CD4-positive, alpha-beta T cell treated with Interferon alpha-2 for 1 hour (primary cell): ENCODE measurements at regions not wholly inside any gene's neighbourhood (a gene's known extent, or its start where the extent isn't known, plus 50 kb on each side); places are given as distances from the start of the nearest gene placed in this dataset.
"Not testable (repeated sequence)": the region's sequence is repeated elsewhere in the genome, so short reads cannot be mapped to it uniquely, and the experiment has no call there.

Experiments used
- DNase-seq, 2 donors: peaks; one replicate each; pipeline ENCODE4 v3.0.0-alpha.2; 2020 to 2022

DNA sequence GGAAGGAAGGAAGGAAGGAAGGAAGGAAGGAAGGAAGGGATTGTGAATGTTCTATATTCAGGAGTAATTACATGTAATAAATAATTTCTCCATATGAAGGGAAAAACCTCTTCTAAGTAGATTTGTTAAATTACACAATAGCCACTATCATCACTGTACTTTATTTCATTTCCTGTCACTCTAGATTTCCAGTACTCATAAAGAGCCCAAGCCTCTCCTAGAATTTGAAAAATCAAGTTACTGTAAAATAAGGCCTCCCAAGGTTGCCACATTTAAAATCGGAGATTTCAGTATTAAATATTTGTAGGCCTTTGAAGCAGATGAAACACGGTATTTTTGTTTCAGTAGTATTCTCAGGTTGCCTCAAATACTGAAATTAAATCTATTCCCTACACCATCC is 499.0 kb downstream of the CDH10 start:
- DNase-seq = no peak

DNA sequence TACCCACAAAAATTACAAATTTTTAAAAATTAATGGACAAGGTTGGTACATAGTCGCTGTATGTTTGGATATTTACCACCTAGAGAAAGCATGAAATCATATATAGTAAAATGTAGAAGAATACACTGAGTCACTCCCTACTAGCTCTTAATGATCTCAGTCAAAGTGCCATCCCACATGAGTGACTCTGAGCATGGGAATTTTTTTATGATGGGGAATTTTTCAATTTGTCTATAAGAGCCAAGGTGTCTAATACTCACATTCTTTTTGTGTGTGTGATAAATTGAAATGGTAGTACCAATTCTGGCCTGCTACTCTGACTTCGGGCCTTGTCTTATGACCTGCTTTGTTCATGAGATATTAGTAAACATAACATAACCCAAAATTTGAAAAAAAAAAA is 483.2 kb downstream of the CDH10 start:
- DNase-seq = no peak

GRCh38 chr5:24162343-24162742 is 482.4 kb downstream of the CDH10 start:
- DNase-seq = no peak

DNA sequence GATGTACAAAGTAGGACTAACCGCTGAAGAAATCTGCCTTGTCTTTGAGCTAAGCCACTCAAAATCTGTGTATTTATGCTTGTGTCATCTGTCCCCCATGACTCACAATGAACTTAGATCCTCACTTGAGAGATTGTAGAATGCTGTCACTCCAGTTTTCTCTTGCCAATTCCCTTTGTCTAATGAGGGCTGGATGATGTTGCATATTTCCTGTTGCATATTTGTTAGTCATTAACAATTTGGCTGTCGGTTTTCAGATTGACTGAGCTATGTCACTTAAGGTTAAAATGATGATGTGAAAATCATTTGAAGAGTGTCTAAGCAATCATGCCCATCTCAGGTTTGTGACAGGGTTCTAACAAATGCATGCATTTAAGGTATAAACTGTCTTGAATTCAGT is 481.7 kb downstream of the CDH10 start:
- DNase-seq = no peak

GRCh38 chr5:24167806-24168205 is 477.0 kb downstream of the CDH10 start:
- no peak for DNase-seq

GRCh38 chr5:24170026-24170425 is 474.8 kb downstream of the CDH10 start:
- DNase-seq = no peak

DNA sequence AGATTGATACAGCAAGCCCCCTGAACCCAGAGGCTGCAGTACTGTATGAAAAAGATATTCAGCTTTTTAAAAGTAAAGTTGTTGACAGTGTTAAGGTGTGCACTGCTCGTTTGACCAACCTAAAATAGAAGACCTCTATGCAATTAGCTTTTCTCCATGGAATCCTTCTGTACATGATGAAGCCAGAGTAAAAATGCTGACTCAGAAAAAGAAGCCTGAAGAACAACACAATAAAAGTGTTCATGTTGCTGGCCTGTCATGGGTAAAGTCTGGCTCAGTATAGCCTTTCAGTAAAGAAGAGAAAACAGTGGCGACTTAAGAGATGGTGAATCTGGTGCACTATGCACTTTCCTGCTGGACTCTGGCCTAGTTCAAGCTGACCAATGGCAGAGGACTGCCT is 473.8 kb downstream of the CDH10 start:
- not testable (repeated sequence) for DNase-seq

- no peak for DNase-seq
Observed at GRCh38 chr5:24177821-24178220, 467.0 kb downstream of the CDH10 start.

DNA sequence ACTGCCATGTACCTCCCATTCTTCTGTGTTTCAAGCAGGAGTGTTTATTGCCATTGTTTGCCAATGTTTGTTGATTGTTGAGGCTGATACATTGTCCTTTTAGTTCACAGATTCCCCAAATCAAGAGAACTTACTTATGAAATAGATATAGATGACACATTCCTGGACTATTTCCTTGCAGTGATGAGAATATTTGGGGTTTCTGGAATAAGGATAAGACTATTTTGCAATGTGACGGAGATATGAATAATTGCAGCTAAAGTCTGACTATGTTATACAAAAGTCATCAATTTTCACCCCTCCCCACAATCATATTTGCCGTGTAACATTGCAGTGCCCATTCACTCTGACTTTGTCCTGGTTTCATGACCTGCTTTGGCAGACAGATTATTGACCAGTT is 460.8 kb downstream of the CDH10 start:
- DNase-seq = no peak

- DNase-seq = no peak
Observed at GRCh38 chr5:24188216-24188925, 456.4 kb downstream of the CDH10 start.

- DNase-seq = no peak
Observed at GRCh38 chr5:24196789-24197188, 448.0 kb downstream of the CDH10 start.

DNA sequence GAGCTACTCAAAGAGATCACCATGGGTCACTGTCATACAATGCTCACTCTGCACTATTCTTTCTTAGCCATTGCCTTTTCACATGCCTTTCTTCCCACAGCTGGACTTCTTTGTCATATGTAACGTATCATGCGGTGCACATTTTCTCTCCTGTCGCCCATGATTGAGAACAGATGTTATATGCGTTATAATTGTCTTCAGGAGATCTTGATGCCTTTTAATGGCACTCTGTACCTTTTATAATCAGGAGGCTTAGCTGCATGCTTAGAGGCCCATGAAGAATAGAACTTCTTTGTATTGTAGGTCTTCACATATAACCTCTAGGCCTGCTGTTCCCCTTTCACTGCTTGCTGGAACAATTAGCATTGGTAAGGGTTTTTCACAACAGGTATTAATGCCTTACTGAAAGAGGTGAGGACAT is 436.1 kb downstream of the CDH10 start:
- no peak for DNase-seq

DNA sequence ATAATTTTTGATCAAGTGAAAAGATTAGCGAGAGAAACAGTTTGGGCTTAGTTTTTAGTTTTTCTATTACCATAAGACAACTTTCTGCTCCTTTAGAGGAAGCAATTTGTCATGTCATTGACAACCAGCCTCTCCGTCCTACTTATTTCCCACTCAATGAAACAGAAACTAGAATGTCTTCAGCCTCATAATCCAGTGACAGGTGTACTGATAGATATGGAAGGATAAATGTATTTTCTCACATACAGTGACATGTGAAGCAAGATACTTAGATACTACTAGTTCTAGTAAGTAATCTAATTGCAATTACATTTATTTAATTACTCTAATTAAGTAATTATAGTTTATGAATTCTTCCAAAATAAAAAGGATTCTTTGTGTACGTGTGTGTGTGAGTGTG is 429.7 kb downstream of the CDH10 start:
- no peak for DNase-seq

DNA sequence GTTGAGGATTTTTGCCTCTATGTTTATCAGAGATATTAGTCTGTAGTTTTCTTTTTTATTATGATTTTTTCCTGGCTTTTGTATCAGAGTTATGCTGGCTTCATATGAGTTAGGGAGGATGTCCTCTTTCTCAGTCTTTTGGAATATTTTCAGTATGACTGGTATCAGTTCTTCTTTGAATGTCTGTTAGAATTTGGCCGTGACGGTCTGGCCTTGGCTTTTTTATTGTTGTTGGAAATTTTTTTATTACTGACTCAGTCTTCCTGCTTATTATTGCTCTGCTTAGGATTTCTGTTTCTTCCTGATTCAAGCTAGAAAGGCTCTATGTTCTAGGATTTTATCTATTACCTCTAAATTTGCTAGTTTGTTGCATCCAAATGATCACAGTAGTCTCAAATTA is 421.9 kb downstream of the CDH10 start:
- DNase-seq = no peak

- no peak for DNase-seq
Observed at GRCh38 chr5:24225051-24225450, 419.7 kb downstream of the CDH10 start.

DNA sequence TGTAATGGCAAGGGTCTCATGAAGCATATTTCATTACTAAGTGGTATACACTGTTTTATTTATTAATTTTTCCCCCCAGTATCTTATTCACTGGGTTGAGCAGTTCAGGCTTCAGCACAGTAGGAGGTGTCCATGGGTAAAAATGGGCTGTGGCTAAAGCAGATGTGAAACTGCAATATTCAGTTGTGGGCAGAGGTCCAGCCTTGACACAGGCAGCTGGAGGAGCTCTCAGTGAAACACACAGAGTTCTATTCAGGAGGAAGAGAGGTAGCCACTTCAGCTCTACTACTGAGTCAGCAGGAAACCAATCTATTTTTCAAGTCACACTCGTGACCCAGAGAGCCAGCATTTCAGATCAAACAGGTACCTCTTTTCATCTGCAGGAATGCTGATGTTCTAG is 418.3 kb downstream of the CDH10 start:
- no peak for DNase-seq

GRCh38 chr5:24227881-24228280 is 416.9 kb downstream of the CDH10 start:
- not testable (repeated sequence) for DNase-seq

GRCh38 chr5:24232041-24232440 is 412.7 kb downstream of the CDH10 start:
- DNase-seq = no peak

GRCh38 chr5:24232929-24233498 is 411.8 kb downstream of the CDH10 start:
- DNase-seq = no peak

- no peak for DNase-seq
Observed at GRCh38 chr5:24235946-24236345, 408.8 kb downstream of the CDH10 start.

GRCh38 chr5:24245821-24246220 is 399.0 kb downstream of the CDH10 start:
- DNase-seq = no peak

DNA sequence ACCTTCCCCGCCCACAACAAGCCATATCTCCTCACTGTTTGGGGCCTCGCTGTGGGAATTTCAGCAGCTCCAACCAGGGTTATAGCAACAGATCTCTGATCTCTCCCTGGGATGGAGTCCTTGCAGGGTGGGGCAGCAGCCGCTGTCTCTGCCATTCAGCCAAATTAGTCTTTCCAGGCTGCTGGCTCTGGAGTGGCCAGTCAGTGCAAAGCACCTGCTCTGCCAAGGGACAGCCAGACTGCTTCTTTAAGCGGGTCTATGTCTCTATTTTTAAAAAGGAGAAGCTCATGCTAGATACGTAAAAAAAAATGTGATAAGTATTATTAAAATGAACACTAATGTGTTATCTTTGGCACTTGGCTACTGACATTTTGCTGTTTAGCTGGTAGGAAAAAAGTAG is 380.2 kb downstream of the CDH10 start:
- no peak for DNase-seq

GRCh38 chr5:24265306-24265705 is 379.5 kb downstream of the CDH10 start:
- no peak for DNase-seq

DNA sequence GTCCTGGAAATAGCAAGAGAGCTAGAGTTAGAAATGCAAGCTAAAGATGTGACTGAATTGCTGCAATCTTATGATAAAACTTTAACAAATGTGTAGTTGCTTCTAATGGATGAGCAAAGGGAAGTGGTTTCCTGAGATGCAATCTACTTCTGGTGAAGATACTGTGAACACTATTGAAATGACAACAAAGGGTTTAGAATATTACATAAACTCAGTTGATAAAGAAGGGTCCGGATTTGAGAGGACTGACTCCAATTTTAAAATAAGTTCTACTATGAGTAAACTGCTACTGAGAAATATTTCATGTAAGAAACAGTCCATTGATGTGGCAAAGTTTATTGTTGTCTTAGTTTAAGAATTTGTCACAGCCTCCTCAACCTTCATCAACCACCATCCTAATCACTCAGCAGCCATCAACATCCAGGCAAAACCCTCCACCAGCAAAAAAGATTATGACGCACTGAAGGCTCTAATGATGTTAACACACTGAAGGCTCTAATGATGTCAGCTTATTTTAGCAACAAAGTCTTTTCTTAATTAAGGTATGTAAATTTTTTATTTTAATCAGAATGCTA is 376.2 kb downstream of the CDH10 start:
- no peak for DNase-seq

- DNase-seq = not testable (repeated sequence)
Observed at GRCh38 chr5:24271702-24272118, 373.1 kb downstream of the CDH10 start.
